GM18873 (cell line): ENCODE measurements at regions not wholly inside any gene's neighbourhood (a gene's known extent, or its start where the extent isn't known, plus 50 kb on each side); places are given as distances from the start of the nearest gene placed in this dataset.

Source experiments
- ATAC-seq: cut with Tn5 transposase; IDR thresholded peaks from one replicate; pipeline ENCODE4 v1.9.1; 2021; ENCODE audit warnings: mild to moderate bottlenecking, moderate library complexity, moderate number of reproducible peaks; ENCODE audit not compliant: unreplicated experiment, low FRiP score

DNA sequence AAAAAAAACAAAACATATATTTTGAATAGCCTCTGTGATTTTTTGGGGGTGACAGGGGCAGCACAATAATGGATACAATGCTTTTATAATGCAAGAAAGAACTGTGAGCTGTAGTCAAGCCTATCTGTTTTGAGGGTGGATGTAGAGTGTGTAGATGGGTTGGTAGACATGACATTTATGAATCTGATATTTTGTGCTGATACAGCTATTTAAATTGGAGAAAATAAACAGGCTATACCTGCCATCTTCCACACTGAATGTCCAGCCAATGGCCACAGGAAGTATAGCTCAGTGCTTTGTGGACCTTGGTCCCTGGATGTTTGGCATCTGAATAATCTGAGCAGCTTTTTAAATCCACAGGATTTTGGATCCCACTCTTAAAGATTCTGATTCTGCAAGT, 175.0 kb downstream of the NEDD1 start:
- no peak for ATAC-seq

DNA sequence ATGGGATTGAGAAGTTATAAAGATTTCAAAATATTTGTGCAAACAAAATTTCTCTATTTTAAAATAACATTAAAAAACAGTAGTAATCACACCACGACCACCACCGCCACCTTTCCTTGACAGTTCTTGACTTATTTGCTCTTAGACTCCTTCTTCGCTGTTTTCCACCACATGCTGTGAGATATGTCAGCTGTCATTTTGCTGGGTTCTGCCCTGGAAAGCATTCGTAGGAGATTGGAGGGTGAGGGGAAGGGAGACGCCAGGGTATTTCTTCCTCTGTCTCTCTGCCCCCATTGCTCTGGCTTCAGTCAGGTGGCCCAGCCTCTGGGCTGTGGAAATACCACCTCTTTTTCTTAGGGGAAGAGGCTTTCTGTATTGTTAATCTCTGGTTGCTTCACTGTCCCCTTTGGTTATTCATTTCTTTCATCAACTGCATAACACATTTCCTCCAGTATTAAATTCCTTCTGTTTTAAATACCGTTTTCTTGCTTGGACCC, 186.2 kb downstream of the NEDD1 start:
- ATAC-seq, result no peak

DNA sequence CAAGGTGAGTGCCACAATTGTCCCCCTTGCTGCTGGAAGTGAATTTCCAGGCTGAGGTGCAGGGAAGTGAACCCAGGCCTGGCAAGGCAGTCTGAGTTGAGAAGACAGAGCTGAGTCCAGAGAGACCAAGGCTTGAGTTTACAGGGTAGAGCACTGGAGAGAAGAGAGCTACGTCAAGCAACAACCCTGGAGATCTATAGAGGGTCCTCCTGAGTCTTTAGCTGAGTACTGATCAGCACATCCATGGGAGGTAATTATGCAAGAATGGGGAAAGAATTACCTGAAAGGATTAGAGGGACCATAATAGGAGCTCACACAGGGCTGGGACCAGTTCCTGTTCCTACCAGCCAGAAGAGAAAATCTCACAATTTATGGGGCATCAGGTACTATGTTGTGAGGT, 190.7 kb downstream of the NEDD1 start:
- ATAC-seq, result no peak

DNA sequence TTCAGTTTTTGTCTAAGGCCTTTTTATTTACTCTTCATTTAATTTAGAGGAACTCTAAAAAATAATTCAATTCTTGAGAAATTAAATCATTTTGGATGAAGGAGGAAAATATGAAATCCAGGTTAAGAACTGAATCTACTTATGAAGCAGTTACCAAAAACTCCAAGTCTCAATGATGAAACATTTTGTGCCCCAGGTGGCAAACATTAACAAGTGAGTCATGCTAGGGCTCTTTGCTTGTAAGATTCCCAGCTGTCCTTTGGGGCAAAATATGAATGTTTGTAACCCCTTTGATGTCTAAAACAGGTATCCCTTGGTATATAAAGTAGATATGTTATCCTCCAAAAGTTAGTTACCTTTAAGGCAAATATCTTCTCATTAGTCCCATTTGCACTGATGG, 202.4 kb downstream of the NEDD1 start:
- no peak for ATAC-seq

DNA sequence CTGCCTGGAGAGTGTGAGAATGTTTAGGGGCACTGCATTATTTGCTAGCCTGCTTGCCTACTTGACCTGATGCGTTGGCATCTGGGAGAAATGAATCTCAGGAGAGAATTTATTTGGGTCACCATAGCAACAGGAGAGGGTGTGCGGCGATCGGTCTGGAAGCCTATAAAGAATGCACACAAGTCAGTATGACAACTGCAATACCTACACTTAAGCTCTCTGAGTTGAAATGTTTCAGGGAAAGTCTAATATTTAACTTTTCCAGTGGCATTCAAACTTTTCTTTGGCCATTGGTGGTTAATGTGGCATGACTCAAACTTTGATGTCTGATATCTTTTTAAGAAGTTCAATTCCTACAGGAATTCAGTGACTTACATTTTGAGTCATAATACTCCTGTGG, 205.1 kb downstream of the NEDD1 start:
- no peak for ATAC-seq

DNA sequence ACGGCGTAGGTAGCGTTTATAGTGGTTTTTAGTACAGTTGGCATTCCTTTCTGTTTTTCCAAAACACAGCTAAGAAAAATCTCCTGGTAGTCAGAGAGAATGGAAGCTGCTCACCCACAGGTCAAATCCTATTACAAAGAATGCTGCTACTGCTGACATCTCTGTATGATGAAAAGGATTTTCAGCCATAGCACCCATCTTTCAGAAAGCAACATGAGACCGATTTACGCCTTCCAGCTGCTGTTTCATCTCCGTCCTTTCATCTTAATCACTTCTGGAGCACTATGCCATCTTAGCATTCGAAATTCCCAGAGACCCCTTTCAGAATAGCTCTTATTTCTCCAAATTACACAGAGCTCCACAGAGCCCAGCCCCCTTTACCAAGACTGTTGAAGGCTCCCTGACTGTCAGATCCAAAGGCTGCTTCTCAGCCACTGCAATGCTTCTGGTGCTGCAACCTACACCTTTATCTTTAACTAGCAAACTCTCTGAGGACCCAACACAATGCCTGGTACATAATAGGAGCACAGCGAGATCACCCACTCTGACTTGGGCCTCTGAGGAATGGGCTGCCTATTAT, 211.8 kb downstream of the NEDD1 start:
- no peak for ATAC-seq

DNA sequence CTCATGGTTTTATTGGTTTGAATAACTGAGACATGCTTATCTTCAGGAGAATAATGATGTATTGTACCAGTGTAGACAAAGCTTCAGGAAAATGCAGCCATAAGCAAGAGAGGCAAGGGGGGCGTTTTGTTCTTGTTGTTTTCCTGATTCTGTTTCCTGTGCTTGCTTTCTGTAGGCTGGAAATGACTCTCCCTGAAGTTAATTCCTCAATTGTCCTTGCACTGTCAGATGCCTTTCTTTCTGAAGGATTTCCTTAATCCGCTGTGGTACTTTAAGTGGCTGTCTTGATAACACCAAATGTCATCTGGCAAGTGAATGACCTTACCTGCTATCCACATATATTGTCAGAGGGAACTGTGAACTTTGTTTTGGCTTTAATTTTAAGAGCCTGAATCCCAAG, 220.0 kb downstream of the NEDD1 start:
- ATAC-seq, result no peak

DNA sequence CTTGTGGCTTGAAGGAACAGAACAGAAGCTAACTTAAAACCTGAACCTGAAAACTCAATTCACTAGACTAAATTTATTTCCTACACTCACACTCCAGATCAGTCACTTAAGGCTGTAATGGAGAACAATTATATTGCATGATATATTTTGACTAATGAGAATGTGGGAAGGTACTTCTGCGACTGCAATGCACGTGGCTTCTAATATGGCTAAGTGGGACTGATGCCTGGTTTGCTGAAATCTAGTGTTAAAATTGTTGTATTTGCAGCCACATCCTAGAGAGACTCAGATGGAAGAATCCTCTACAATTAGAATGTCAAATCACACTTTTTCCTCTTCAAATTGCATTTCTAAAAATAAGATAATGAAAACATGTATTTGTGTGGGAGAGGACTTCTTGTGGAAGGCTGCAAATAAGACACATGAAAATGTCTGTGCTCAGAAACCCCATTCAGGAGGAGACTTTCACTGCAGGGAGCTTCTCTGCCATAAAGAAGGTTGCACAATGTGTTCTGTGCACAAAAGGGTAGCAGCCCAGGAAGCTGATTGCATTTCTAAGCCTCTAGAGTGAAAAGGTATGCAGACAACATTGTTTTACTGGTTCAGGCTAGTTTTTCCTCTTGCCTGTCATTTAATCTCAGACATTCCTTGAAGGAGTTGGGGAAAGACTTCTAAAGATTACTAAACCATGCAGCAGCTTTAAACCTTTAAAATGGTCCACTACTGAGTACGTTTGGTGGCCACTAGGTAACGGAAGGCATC, 224.3 kb downstream of the NEDD1 start:
- no peak for ATAC-seq

DNA sequence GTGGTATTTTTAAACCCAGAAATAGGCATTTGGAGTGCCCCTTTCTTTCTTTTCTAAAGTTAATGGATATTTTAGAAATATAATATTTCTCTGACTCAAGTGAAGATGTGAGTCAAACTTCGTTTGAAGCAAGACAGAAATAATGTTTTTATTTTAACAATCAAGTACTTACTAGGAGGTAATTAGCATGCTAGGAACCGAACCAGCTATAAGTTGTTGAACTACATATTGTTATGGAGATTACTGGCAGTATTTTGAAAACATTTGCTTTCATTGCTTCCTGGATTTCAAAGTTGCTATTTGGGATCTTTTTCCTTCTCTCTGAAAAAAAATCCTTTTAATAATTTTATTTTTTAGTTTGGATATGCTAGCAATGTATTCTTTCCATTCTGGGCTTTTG, 225.2 kb downstream of the NEDD1 start:
- no peak for ATAC-seq

DNA sequence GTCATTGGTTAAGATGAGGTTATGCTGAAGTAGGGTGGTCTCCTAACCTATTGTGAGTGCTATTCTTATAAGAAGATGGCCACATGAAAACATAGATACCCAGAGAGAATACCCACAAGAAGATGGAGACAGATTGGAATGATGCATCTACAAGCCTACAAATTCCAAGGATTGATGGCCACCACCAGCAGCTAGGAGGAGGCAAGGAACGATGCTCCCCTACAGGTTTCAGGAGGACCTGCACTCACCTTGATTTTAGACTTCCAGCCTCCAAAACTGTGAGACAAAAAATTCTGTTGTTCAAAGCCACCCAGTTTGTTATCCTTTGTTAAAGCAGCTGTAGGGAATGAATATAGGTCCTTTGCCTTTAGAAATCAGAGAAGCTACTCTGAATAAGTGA, 227.4 kb downstream of the NEDD1 start:
- ATAC-seq, result no peak

DNA sequence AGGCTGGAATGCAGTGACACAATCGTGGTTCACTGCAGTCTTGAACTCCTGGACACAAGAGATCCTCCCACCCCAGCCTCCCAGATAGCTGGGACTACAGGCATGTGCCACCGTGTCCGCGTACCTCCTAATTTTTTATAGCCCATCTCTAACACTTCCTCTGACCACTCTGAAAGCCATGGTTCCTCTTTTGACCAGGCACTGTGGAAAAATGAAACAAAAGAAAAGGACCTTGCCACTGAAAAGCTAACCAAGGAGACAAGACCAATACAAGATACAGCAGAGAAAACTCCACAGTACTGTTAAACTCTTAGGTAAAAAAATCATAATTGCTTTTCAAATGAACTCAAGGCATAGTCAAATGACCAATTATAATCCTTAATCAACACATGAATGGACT, 233.3 kb downstream of the NEDD1 start:
- no peak for ATAC-seq

DNA sequence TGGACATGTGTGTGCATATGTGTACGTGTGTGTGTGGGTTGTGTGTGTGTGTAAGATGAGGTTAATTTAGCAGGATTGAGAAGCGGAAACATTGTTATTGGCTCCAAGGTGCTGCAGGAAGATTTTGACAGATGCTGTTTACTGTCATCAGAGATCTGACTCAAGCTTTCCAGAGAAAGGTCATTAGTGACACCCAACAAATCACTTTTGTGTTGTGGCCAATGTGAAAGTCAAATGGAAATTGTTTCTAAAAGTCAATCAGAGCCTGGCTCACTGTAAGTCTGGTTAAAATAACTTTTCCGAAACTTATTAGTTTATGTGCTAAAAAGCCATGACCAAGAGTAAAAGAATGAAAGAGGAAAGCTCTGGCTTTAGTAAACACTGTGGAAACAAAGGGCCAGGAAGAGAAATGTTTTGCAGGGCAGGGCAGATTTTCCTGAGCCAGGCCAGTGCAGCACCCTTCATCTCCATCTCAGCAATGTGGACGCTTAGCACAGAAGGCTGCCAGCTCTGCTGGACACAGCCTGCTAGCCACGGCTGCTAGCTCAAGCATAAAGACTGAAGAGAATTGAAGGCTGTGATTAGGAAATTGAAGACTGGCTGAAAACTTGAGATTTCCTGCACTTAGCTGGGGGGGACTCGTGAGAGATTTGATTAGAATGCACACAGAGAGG, 235.8 kb downstream of the NEDD1 start:
- ATAC-seq, result no peak

DNA sequence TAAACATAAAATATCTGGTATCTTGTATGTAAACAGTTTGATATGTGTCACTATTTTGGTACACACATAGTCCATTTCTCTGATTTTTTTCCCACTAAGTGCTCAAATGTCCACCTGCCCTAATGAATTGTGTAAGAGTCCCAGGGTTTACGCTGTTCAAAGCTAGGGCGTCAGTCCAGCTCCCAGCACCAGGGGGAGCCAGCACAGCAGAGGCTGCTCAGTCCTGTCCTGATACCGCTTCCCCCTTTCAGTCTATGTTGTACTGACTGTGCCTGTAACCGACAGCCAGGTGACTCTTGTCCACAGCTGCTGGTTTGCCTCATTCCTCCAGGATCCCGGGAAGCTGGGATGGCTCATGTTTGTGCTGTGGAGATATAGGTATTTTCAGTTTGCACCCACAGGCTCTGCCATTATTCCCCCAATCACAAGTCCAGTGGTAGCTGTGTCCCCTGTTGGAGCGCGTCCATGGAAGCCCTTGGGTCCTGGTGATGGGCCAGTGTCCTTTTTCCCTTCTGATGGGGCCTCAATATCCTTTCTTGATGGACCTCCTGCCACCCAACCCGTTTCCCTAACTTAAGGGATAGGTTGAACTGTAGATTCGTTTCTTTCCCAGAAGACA, 242.0 kb downstream of the NEDD1 start:
- peak; percentile 93 for ATAC-seq

DNA sequence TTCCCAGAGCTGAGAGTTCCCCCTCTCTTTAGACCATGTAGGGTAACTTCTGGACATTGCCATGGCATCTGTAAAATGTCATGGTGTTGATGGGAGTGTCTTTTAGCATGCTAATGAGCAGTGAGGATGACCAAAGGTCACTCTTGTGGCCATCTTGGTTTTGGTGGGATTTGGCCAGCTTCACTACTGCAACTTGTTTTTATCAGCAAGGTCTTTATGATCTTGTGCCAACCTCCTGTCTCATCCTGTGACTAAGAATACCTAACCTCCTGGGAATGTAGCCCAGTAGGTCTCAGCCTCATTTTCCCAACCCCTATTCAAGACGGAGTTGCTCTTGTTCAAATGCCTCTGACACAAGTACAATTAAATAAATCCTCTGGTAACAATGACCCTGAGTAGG, 244.4 kb downstream of the NEDD1 start:
- ATAC-seq, result no peak

DNA sequence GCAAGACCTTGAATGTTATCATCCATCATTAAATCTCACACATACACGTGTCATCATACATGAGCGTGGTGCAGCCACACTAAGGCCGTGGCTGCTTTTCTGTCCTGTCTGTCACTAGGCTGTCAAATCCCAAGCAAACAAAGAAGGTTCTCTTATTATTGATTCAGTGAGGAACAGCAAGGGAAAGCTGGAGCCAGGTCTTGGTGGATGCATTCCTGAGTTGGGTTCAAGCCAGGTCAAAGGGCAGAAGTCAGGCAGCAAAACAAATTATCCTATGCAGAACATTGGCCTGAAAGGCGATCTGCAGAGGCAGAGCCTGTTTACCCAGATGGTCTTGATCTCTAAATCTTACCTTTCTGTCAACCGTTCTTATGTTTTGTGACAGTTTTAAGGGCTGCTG, 252.3 kb downstream of the NEDD1 start:
- no peak for ATAC-seq

DNA sequence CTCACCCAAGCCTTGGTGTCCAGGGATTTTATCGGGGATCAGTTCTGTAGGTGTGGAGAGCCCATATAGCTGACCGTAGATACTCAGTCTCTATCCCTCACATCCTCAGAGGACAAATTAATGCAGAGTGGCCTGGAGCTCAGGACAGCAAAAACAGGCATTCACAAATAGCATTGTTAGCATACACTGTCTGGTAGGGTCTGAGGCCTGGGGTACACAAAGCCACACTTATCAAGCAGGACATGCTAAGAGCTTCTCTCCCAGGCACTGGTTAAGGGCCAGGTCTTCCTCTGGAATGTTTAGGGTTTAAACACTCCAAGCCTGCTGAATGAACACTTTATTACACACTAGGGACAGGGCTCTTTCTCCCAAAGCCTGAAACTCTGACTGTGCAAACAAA, 253.2 kb downstream of the NEDD1 start:
- no peak for ATAC-seq

DNA sequence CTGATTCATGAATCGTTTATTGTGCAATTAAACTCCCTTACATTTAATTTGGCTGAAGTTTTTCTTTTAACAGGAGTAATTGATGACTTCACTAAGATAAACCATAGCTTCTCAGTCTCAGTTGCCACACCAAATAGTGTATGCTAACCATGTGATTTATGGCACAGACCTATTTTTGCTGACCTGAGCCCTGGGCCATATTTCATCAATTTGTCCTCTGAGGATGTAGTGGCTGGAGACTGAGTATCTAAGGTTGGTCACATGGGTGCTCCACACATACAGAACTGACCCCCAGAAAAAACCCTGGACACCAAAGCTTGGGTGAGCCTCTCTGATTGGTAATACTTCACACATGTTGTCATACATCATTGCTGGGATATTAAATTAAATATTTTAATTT, 255.1 kb downstream of the NEDD1 start:
- ATAC-seq, result no peak

DNA sequence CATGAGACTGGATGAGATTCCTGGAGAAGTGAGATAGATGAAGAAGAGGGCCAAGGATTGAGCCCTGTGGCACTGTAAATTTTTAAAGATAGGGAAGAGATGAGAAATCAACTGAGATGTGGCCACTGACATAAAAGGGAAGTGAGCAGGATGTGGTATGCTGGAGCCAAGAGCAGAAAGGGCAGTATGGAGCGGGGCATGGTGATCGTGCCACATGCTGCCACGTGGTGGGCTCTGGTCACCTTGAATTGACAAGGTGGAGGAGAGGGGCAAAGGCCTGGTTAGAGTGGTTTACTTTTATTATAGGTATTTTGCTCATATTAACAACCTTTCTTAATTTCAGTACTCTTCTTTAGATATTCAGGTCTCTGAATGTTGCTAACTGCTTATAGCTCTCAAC, 257.9 kb downstream of the NEDD1 start:
- no peak for ATAC-seq

DNA sequence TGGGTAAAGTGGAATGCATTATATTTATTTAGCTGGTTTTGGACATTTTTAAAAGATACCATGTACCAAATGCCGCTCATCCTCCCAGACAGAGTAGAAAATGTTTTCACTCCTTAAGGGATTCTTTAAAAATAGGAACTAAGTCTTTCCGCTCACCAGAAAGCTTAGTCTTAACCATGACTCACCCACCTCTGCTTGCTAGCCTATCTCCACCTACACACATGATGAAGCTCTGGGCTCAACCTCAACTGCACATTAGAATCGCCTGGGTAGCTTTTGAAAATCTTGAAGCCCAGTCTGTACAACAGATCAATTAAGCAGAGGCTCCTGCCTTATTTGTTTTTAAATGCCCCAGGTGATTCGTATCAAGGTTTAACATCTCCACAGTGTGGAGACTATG, 260.5 kb downstream of the NEDD1 start:
- no peak for ATAC-seq

DNA sequence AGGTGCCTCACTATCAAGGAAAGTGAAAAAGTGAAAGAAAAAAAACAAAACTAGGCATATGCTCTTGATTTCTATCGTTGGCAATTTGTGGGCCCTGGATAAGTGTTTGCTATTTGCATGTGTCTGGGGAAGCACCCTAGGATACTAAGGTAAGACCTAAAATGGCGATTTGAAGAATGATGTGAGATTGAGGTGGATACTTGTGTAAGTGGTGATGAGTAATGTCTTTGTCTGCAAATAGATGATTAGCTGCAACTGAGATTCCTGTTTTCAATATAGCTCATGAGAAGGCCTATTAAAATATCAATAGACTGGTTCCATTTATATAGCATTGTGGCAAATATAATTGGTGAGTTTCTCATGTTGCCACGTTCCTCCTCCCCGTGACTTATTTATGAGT, 261.7 kb downstream of the NEDD1 start:
- ATAC-seq, result no peak

DNA sequence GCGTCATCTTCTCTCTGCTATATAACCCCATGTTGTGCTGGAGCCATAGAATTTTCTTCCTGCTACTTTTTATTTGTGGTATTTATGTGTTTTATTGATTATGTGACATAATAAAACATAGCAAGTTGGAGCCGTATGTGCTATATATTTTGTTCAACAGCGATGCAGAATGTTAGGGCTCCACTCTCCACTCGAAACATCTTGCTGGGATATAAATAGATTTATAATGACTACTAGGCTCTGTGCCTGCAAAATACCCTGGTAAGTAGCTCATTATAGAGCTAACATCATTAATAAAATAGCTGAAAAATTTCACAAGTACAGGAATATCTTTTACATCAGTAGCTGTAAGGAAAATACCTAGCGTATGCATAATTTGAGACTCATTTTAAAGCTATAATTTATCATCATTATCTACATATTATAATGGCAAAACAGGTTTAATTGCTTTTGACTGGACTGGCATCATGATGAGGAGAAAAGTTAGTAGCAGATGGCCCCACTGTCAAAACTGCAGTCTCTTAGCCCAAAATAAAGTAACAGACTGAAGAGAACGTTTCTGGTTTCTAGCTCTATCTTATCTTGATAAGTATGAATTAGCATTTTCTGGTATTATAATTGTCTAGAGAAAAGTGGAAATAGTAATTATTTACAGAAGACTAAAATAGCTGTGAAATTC, 263.0 kb downstream of the NEDD1 start:
- ATAC-seq, result no peak
